Activated CD8-positive, alpha-beta T cell treated with anti-CD3 and anti-CD28 coated beads, Interleukin-2, amount 10 ng/mL, durations not matched to agents 7 days and 5 days (primary cell): ENCODE measurements at regions not wholly inside any gene's neighbourhood (a gene's known extent, or its start where the extent isn't known, plus 50 kb on each side); places are given as distances from the start of the nearest gene placed in this dataset.

Experiments
- ATAC-seq: fragments of 150-1000 bp; cut with Tn5 transposase; one replicate; pipeline ENCODE4 v1.10.0; 2021; ENCODE audit warnings: moderate library complexity
- CTCF ChIA-PET: fragments of 350-600 bp; sonication (Branson Sonifier 250); formaldehyde crosslinking; loops from one replicate; lab custom pipeline; 2021; ENCODE audit warnings: antibody characterized with exemption; lab: Charles Lee
- POLR2A ChIA-PET: fragments of 350-600 bp; sonication (Branson Sonifier 250); formaldehyde crosslinking; loops from one replicate; lab custom pipeline; 2021; ENCODE audit warnings: antibody characterized with exemption; lab: Charles Lee
- DNase-seq: peaks from one replicate; pipeline ENCODE4 v3.0.0-alpha.2; 2020
- H3K27ac Mint-ChIP-seq: one replicate; pipeline ENCODE4 v1.8.0; 2021; ENCODE audit warnings: mild to moderate bottlenecking, mixed read lengths
- H3K27me3 Mint-ChIP-seq: one replicate; pipeline ENCODE4 v1.8.0; 2021; ENCODE audit warnings: low read depth, mixed read lengths
- H3K36me3 Mint-ChIP-seq: one replicate; pipeline ENCODE4 v1.8.0; 2021; ENCODE audit warnings: low read depth, mixed read lengths
- H3K4me1 Mint-ChIP-seq: one replicate; pipeline ENCODE4 v1.8.0; 2021; ENCODE audit warnings: low read depth, mixed read lengths
- H3K4me3 Mint-ChIP-seq: one replicate; pipeline ENCODE4 v1.8.0; 2021; ENCODE audit warnings: mild to moderate bottlenecking, mixed read lengths
- H3K9me3 Mint-ChIP-seq: one replicate; pipeline ENCODE4 v1.8.0; 2022; ENCODE audit warnings: mixed read lengths; ENCODE audit not compliant: insufficient read depth

DNA sequence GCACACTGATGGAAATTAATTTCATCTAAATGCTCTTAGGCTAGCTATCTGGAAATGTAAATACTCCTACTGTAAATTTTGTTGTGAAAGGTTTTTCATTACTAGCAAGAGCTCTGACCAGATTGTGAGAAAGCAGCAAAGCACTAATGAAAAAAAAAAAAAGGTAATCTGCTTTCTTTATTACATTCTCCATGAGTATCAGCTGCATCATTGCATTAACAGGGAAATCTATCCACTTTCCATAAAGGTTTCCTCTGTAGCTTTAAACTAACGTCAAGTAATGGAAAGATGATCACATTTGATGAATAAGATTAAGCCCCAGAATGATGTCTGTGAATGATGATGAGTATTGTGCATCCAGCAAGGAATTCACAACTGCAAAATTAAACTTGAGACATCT lies 790.6 kb upstream of the TYRP1 start:
- Mint-ChIP-seq H3K4me3 (no peak overlapping the region), H3K4me1 (no peaks in the 10 kb centered on the region), H3K9me3 (peaks cover 13% of the 10 kb centered on the region), H3K27ac (no peak overlapping the region), H3K27me3 (no peaks in the 10 kb centered on the region), H3K36me3 (no peaks in the 10 kb centered on the region)
- CTCF ChIA-PET, result no interaction called here
- POLR2A ChIA-PET, result no interaction called here
- DNase-seq, result no peak
- ATAC-seq, result no peak

DNA sequence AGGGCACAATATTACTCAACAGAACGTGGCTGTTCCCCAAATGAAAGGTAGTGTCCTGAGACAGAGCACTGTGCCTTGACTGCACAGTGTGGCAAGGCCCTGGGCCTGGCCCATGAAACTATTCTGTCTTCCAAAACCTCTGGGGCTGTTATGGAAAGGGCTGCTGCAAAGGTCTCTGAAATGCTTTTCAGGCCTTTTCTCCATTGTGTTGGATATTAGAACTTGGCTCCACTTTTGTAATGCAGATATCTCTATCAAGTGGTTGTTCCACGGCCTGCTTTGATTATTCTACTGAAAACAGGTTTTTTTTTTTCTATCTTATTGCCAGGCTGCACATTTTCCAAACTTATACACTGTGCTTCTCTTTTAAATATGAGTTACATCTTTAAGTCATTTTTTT lies 777.5 kb upstream of the TYRP1 start:
- ATAC-seq (no peak), DNase-seq (no peak)
- Mint-ChIP-seq H3K27me3 (no peaks in the 10 kb centered on the region), H3K36me3 (no peaks in the 10 kb centered on the region), H3K4me3 (no peak overlapping the region), H3K27ac (no peak overlapping the region), H3K9me3 (peaks cover 7% of the 10 kb centered on the region), H3K4me1 (no peaks in the 10 kb centered on the region)
- ChIA-PET POLR2A (no interaction called here), CTCF (no interaction called here)

DNA sequence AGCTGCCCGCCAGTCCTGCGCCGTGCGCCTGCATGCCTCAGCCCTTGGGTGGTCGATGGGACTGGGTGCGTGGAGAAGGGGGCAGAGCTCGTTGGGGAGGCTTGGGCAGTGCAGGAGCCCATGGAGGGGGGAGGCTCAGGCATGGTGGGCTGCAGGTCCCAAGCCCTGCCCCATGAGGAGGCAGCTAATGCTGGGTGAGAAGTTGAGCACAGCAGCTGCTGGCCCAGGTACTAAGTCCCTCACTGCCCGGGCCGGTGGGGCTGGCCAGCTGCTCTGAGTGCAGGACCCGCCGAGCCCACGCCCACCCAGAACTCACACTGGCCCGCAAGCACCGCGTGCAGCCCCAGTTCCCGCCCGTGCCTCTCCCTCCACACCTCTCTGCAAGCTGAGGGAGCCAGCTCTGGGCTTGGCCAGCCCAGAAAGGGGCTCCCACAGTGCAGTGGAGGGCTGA lies 764.3 kb upstream of the TYRP1 start:
- ChIA-PET POLR2A (no interaction called here), CTCF (no interaction called here)
- Mint-ChIP-seq H3K4me1 (no peaks in the 10 kb centered on the region), H3K4me3 (no peak overlapping the region), H3K36me3 (no peaks in the 10 kb centered on the region), H3K27ac (no peak overlapping the region), H3K27me3 (no peaks in the 10 kb centered on the region), H3K9me3 (peaks cover 3% of the 10 kb centered on the region)
- ATAC-seq (no peak), DNase-seq (no peak)

DNA sequence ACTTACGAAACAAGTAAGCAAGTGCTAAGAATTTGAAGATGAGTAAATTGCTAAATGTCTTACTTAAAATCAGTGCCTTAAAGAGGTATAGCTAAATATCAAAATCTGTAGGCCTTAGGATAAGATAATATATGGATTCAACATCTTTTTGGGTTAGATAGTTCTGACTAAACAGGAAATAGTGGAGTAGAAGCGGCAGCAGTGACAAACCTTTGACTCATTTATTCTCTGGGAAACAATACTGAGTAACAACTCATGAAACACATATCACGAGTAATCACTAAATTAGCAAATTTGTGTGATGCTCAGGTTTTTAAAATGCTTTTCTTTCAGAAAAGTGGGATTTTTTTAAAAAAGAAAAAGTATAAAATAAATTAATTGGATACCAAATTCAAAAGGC lies 762.1 kb upstream of the TYRP1 start:
- H3K27ac Mint-ChIP-seq, result no peak overlapping the region

DNA sequence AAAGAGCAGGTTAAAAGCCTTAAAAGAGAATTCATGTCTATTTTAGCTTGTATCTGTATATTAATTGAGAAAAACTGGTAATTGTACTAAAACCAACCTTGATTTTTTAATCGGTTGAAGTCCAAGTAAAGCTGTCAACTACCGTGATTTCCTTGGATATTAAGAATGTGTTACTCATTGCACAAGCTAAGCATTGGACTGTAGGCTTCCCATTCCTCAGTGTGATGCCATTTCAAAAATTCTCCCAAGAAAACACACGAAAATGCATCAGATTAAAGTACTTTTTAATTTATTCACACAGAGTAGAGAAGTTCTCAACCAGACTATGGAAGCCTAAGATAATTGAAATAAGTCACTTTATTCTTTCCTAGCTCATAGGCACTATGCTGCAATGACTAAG lies 761.4 kb upstream of the TYRP1 start:
- Mint-ChIP-seq H3K36me3 (no peaks in the 10 kb centered on the region), H3K27me3 (no peaks in the 10 kb centered on the region), H3K27ac (no peak overlapping the region), H3K4me3 (no peak overlapping the region), H3K9me3 (peaks cover 11% of the 10 kb centered on the region), H3K4me1 (no peaks in the 10 kb centered on the region)
- ChIA-PET CTCF (no interaction called here), POLR2A (no interaction called here)
- DNase-seq (no peak), ATAC-seq (no peak)

More for the DNA sequence above, 762.1 kb upstream of the TYRP1 start:
- H3K9me3 Mint-ChIP-seq, result peaks cover 8% of the 10 kb centered on the region
- no peak for DNase-seq
- H3K4me3 Mint-ChIP-seq, result no peak overlapping the region
- no peaks in the 10 kb centered on the region for H3K36me3 Mint-ChIP-seq
- H3K27me3 Mint-ChIP-seq, result no peaks in the 10 kb centered on the region
- H3K4me1 Mint-ChIP-seq, result no peaks in the 10 kb centered on the region
- CTCF ChIA-PET, result no interaction called here
- ATAC-seq, result no peak
- POLR2A ChIA-PET, result no interaction called here

DNA sequence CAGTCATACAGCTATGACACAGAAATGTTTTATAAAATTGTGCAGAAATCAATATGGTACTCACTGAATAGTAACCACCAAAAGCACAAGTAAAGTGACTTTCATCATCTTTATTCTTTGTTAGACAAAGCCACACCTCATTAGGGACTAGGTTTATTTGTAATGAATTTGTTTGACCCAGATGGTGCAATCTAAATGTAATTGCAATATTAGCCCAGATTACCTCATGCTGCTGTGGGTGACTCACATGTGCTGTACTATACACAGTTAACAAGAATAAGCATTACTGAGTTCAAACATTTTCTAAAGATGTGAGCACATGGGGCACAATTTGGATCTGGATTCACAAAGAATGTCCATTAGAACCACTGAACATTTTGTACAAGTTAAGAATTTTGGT lies 759.3 kb upstream of the TYRP1 start:
- no peaks in the 10 kb centered on the region for H3K27me3 Mint-ChIP-seq
- no peak overlapping the region for H3K27ac Mint-ChIP-seq
- no peaks in the 10 kb centered on the region for H3K36me3 Mint-ChIP-seq
- peaks cover 11% of the 10 kb centered on the region for H3K9me3 Mint-ChIP-seq
- CTCF ChIA-PET, result no interaction called here
- no peaks in the 10 kb centered on the region for H3K4me1 Mint-ChIP-seq
- ATAC-seq, result no peak
- POLR2A ChIA-PET, result no interaction called here
- DNase-seq, result no peak
- H3K4me3 Mint-ChIP-seq, result no peak overlapping the region

DNA sequence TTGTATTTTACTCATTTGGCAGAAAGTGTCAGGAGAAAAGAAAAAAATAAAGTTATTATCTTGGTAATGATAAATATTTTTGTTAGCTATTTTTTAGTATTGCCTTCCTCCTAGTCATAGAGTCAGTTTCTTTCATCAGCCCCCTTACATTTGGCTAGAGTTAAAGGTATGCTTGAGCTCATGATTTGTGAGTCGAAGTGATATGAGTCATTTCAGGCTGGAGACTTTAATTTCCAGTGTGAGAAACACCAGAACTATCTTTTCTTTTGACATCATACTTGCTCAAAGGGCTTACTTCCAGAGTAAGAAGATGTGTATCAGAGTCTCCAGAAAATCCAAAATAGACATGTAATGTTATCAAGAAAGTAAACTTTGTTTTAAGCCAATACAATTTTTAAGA lies 746.7 kb upstream of the TYRP1 start:
- DNase-seq (no peak), ATAC-seq (no peak)
- no peak overlapping the region for H3K27ac Mint-ChIP-seq
- H3K9me3 Mint-ChIP-seq, result peaks cover 25% of the 10 kb centered on the region
- no peaks in the 10 kb centered on the region for H3K27me3 Mint-ChIP-seq
- H3K4me1 Mint-ChIP-seq, result no peaks in the 10 kb centered on the region
- H3K4me3 Mint-ChIP-seq, result no peak overlapping the region
- POLR2A ChIA-PET, result no interaction called here
- CTCF ChIA-PET, result no interaction called here
- no peaks in the 10 kb centered on the region for H3K36me3 Mint-ChIP-seq

DNA sequence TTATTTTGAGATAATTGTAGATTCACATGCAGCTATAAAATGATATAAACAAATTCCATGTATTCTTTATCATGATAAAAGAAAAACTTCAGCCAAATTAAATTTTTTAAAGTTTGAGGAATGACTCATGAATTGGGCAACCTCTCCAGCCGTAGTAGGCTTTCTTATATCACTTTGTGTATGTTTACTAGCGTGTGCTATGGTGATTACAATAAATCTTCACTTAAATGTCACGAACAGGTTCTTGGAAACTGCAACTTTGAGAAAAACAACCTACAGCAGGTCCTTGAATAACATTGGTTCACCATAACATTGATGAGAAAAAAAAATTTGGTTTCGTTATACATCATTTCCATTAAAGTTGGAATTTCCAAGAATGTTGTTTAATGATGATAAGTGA lies 730.9 kb upstream of the TYRP1 start:
- no peak for DNase-seq
- Mint-ChIP-seq H3K27me3 (no peaks in the 10 kb centered on the region), H3K9me3 (peaks cover 27% of the 10 kb centered on the region), H3K27ac (no peak overlapping the region), H3K4me3 (no peak overlapping the region), H3K4me1 (no peaks in the 10 kb centered on the region), H3K36me3 (no peaks in the 10 kb centered on the region)
- CTCF ChIA-PET, result no interaction called here
- no peak for ATAC-seq
- POLR2A ChIA-PET, result no interaction called here

DNA sequence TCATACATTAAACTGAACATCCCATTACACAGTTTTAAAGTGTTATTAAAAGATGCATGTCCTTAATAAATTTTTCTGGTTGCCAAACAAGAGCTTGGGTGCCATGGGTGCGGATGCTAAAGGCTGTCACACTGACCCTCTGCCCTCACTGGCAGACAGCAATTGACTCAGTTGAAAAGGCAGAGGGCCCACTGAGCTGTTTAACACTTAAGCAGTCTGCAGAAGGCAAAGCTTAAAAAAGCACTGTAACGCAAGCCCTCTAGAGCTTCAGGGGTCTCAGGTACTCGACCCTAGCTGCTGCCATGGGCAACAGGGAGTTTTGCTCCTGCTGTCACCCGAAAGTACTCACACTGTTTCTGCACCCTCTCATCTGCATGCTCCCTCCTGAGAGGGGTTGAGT lies 726.4 kb upstream of the TYRP1 start:
- Mint-ChIP-seq H3K36me3 (no peaks in the 10 kb centered on the region), H3K27ac (no peak overlapping the region), H3K4me1 (no peaks in the 10 kb centered on the region), H3K9me3 (peaks cover 30% of the 10 kb centered on the region), H3K27me3 (no peaks in the 10 kb centered on the region), H3K4me3 (no peak overlapping the region)
- ChIA-PET POLR2A (interaction anchor here (0.6 kb wide), 1 partner anchor 1633 kb away, joined by 3 read pairs; no protein-coding TSS in a partner anchor), CTCF (no interaction called here)
- DNase-seq (no peak), ATAC-seq (no peak)

DNA sequence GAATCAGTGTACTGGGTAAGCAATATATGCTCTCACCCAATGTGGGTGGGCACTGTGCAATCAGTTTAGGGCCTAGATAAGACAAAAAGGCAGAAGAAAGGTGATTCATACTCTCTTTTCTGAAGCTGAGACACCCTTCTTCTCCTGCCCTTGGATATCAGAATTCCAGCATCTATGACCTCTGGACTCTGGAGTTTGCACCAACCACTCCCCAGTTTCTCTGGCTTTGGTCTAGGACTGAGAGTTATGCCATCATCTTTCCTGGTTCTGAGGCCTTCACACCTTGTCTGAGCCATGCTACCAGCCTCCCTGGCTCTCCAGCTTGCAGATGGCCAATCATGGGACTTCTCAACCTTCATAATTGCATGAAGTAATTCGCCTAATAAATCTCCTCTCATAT lies 724.6 kb upstream of the TYRP1 start:
- ChIA-PET POLR2A (no interaction called here), CTCF (no interaction called here)
- no peaks in the 10 kb centered on the region for H3K27me3 Mint-ChIP-seq
- no peak for ATAC-seq
- no peak overlapping the region for H3K4me3 Mint-ChIP-seq
- H3K36me3 Mint-ChIP-seq, result no peaks in the 10 kb centered on the region
- no peak for DNase-seq
- H3K27ac Mint-ChIP-seq, result no peak overlapping the region
- H3K9me3 Mint-ChIP-seq, result peaks cover 28% of the 10 kb centered on the region
- no peaks in the 10 kb centered on the region for H3K4me1 Mint-ChIP-seq

DNA sequence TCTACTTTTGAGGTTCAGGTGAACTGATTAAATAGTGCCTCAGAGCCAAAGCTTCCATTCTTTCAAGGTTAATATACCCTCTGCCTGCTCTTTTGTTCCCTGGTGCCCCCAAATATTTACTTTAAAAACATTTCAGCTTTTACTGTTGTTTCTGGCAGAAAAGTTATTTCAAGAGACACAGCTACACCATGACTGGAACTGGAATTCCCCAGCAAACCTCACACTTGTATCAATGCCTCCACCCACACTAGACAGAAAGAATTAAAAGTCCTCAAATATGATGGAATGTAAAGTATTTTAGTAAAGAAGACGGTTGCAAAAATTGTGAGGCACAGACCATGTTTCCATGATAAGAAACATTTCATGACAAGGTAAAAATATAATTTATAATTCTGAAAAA lies 720.2 kb upstream of the TYRP1 start:
- H3K36me3 Mint-ChIP-seq, result no peaks in the 10 kb centered on the region
- ChIA-PET CTCF (no interaction called here), POLR2A (no interaction called here)
- peaks cover 31% of the 10 kb centered on the region for H3K9me3 Mint-ChIP-seq
- no peak overlapping the region for H3K27ac Mint-ChIP-seq
- no peak for DNase-seq
- ATAC-seq, result no peak
- H3K4me1 Mint-ChIP-seq, result no peaks in the 10 kb centered on the region
- no peaks in the 10 kb centered on the region for H3K27me3 Mint-ChIP-seq
- H3K4me3 Mint-ChIP-seq, result no peak overlapping the region

DNA sequence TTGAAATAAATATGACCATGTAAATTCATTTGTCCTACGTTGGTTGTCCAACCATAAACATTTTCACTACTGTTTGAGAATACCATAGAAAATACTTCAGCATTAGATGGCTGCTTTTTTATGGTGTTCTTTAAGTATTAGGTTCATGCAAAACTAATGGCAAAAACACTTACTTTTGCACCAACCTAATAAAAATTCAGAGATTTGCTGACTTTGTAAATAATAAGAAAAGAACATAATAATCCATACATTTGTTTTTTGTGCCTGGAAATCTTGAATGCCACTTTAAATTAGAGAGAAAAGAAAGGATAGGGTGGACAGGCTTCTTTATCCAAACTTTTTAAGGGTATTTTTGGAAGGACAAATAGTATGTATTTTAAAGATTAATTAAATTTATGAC lies 719.7 kb upstream of the TYRP1 start:
- POLR2A ChIA-PET, result no interaction called here

DNA sequence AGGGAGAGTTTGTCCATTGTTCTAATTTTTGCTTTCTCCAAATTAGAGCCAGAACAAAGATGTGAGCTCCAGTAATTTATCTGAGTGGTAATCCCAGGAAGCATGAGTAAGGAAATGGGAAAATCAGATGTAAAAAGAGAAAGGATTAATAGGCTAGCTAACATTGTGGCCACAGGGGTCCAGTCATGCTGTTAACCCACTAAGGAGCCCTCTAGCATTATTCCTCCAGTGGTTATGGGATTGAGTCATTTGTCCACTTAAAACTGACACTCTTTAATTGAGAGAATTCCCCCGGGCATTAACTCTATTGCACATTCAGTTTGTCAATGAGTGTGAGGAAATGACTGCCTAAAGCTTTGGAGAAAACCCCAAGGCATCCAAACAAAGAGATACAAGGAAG lies 700.3 kb upstream of the TYRP1 start:
- no peak for DNase-seq
- no peaks in the 10 kb centered on the region for H3K27me3 Mint-ChIP-seq
- H3K4me3 Mint-ChIP-seq, result no peak overlapping the region
- H3K27ac Mint-ChIP-seq, result no peak overlapping the region
- H3K9me3 Mint-ChIP-seq, result peaks cover 10% of the 10 kb centered on the region
- ChIA-PET POLR2A (no interaction called here), CTCF (no interaction called here)
- no peaks in the 10 kb centered on the region for H3K36me3 Mint-ChIP-seq
- ATAC-seq, result no peak
- H3K4me1 Mint-ChIP-seq, result no peaks in the 10 kb centered on the region

More for the DNA sequence above, 719.7 kb upstream of the TYRP1 start:
- ATAC-seq, result no peak
- Mint-ChIP-seq H3K4me3 (no peak overlapping the region), H3K27me3 (no peaks in the 10 kb centered on the region), H3K4me1 (no peaks in the 10 kb centered on the region), H3K9me3 (peaks cover 34% of the 10 kb centered on the region), H3K27ac (no peak overlapping the region), H3K36me3 (no peaks in the 10 kb centered on the region)
- CTCF ChIA-PET, result no interaction called here
- DNase-seq, result no peak
